ENCODE measurements at regions not wholly inside any gene's neighbourhood (a gene's known extent, or its start where the extent isn't known, plus 50 kb on each side); places are given as distances from the start of the nearest gene placed in this dataset.

GRCh38 chr7:21135437-21135836 lies 292.4 kb upstream of the SP4 start:
- DNase-seq (ENCODE audit: low read depth in 4 of 4, low spot score in 3 of 4): no peak

- no peak for DNase-seq (ENCODE audit: low read depth in 4 of 4, low spot score in 3 of 4)
Measured at GRCh38 chr7:21137640-21138039, 290.2 kb upstream of the SP4 start.

GRCh38 chr7:21140622-21141021 lies 287.3 kb upstream of the SP4 start:
- DNase-seq (ENCODE audit: low read depth in 4 of 4, low spot score in 3 of 4): no peak

- DNase-seq (ENCODE audit: low read depth in 4 of 4, low spot score in 3 of 4): no peak
Measured at GRCh38 chr7:21141476-21141875, 286.4 kb upstream of the SP4 start.

GRCh38 chr7:21142081-21142480 lies 285.8 kb upstream of the SP4 start:
- no peak for DNase-seq (ENCODE audit: low read depth in 4 of 4, low spot score in 3 of 4)

GRCh38 chr7:21146642-21147423 lies 281.1 kb upstream of the SP4 start:
- DNase-seq (ENCODE audit: low read depth in 4 of 4, low spot score in 3 of 4): no peak

- DNase-seq (ENCODE audit: low read depth in 4 of 4, low spot score in 3 of 4): no peak
Measured at GRCh38 chr7:21149809-21150208, 278.1 kb upstream of the SP4 start.

GRCh38 chr7:21154614-21155013 lies 273.3 kb upstream of the SP4 start:
- no peak for DNase-seq (ENCODE audit: low read depth in 4 of 4, low spot score in 3 of 4)

GRCh38 chr7:21159506-21159905 lies 268.4 kb upstream of the SP4 start:
- no peak for DNase-seq (ENCODE audit: low read depth in 4 of 4, low spot score in 3 of 4)

GRCh38 chr7:21160401-21160800 lies 267.5 kb upstream of the SP4 start:
- DNase-seq (ENCODE audit: low read depth in 4 of 4, low spot score in 3 of 4): no peak

- no peak for DNase-seq (ENCODE audit: low read depth in 4 of 4, low spot score in 3 of 4)
Measured at GRCh38 chr7:21167942-21168341, 259.9 kb upstream of the SP4 start.

GRCh38 chr7:21169667-21170580 lies 258.0 kb upstream of the SP4 start:
- peak in 1 of 4 donors; percentile 8 for DNase-seq (ENCODE audit: low read depth in 4 of 4, low spot score in 3 of 4)

- DNase-seq (ENCODE audit: low read depth in 4 of 4, low spot score in 3 of 4): no peak
Measured at GRCh38 chr7:21172800-21173199, 255.1 kb upstream of the SP4 start.

GRCh38 chr7:21173436-21173835 lies 254.4 kb upstream of the SP4 start:
- no peak for DNase-seq (ENCODE audit: low read depth in 4 of 4, low spot score in 3 of 4)

- DNase-seq (ENCODE audit: low read depth in 4 of 4, low spot score in 3 of 4): no peak
Measured at GRCh38 chr7:21175714-21176113, 252.2 kb upstream of the SP4 start.

GRCh38 chr7:21184942-21185652 lies 242.8 kb upstream of the SP4 start:
- DNase-seq (ENCODE audit: low read depth in 4 of 4, low spot score in 3 of 4): no peak

- no peak for DNase-seq (ENCODE audit: low read depth in 4 of 4, low spot score in 3 of 4)
Measured at GRCh38 chr7:21185653-21186265, 242.1 kb upstream of the SP4 start.

- DNase-seq (ENCODE audit: low read depth in 4 of 4, low spot score in 3 of 4): no peak
Measured at GRCh38 chr7:21191321-21192073, 236.4 kb upstream of the SP4 start.

- DNase-seq (ENCODE audit: low read depth in 4 of 4, low spot score in 3 of 4): no peak
Measured at GRCh38 chr7:21192657-21193056, 235.2 kb upstream of the SP4 start.

- DNase-seq (ENCODE audit: low read depth in 4 of 4, low spot score in 3 of 4): no peak
Measured at GRCh38 chr7:21193895-21194294, 234.0 kb upstream of the SP4 start.

Data from left renal pelvis (tissue), 4 donors.